ENCODE measurements at regions not wholly inside any gene's neighbourhood (a gene's known extent, or its start where the extent isn't known, plus 50 kb on each side); places are given as distances from the start of the nearest gene placed in this dataset.
A peak's percentile ranks its signal among the peaks of the same experiment; 100 is the strongest.

GRCh38 chr4:98758182-98758581 lies 99.8 kb upstream of the TSPAN5 start:
- TF ChIP-seq CTCF (IDR thresholded peaks at IDR 0.05; ENCODE audit: low read depth, low read length): no peak

GRCh38 chr4:98754736-98755135 lies 96.3 kb upstream of the TSPAN5 start:
- Histone ChIP-seq H3K9me3 (ENCODE audit: severe bottlenecking) (no peaks in the 10 kb centered on the region), H3K27me3 (ENCODE audit: insufficient read depth, low read depth, severe bottlenecking) (no peaks in the 10 kb centered on the region), H3K4me3 (ENCODE audit: low read depth, low read length) (no peak overlapping the region), H3K36me3 (no peaks in the 10 kb centered on the region), H3K27ac (no peak overlapping the region)
- no peak for TF ChIP-seq CTCF (IDR thresholded peaks at IDR 0.05; ENCODE audit: low read depth, low read length)
- no peak for DNase-seq

More at GRCh38 chr4:98758182-98758581, 99.8 kb upstream of the TSPAN5 start:
- no peak overlapping the region for H3K4me3 ChIP-seq (ENCODE audit: low read depth, low read length)
- no peak for DNase-seq
- no peaks in the 10 kb centered on the region for H3K36me3 ChIP-seq
- H3K27me3 ChIP-seq (ENCODE audit: insufficient read depth, low read depth, severe bottlenecking): no peaks in the 10 kb centered on the region
- H3K27ac ChIP-seq: no peak overlapping the region
- H3K9me3 ChIP-seq (ENCODE audit: severe bottlenecking): no peaks in the 10 kb centered on the region

DNA sequence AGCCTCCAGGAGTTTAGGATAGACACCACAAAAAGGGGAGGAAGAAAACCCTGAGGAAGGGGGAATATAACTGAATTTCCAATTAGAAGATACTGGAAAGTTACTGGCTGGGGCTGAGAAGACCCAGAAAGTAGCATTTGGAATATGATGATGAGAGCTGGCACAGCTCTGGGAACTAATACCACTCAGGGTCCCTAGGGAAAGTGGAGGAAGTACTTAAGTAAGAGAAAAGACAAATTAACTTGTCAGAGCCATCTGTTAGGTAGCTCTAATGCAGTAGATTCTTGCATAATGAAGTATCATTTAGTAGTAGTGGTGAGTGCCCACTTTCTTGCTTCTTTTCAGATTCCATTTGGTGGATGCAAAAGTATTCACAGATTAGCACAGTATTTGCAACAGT lies 90.8 kb upstream of the TSPAN5 start:
- DNase-seq: no peak
- H3K36me3 ChIP-seq: no peaks in the 10 kb centered on the region
- no peaks in the 10 kb centered on the region for H3K27me3 ChIP-seq (ENCODE audit: insufficient read depth, low read depth, severe bottlenecking)
- H3K9me3 ChIP-seq (ENCODE audit: severe bottlenecking): no peaks in the 10 kb centered on the region
- no peak for TF ChIP-seq CTCF (IDR thresholded peaks at IDR 0.05; ENCODE audit: low read depth, low read length)
- H3K27ac ChIP-seq: no peak overlapping the region
- H3K4me3 ChIP-seq (ENCODE audit: low read depth, low read length): no peak overlapping the region

- Histone ChIP-seq H3K27me3 (ENCODE audit: insufficient read depth, low read depth, severe bottlenecking) (no peaks in the 10 kb centered on the region), H3K4me3 (ENCODE audit: low read depth, low read length) (no peak overlapping the region), H3K9me3 (ENCODE audit: severe bottlenecking) (no peaks in the 10 kb centered on the region), H3K27ac (no peak overlapping the region), H3K36me3 (no peaks in the 10 kb centered on the region)
- no peak for DNase-seq
- TF ChIP-seq CTCF (IDR thresholded peaks at IDR 0.05; ENCODE audit: low read depth, low read length): no peak
Measured at GRCh38 chr4:98748609-98749008, 90.2 kb upstream of the TSPAN5 start.

DNA sequence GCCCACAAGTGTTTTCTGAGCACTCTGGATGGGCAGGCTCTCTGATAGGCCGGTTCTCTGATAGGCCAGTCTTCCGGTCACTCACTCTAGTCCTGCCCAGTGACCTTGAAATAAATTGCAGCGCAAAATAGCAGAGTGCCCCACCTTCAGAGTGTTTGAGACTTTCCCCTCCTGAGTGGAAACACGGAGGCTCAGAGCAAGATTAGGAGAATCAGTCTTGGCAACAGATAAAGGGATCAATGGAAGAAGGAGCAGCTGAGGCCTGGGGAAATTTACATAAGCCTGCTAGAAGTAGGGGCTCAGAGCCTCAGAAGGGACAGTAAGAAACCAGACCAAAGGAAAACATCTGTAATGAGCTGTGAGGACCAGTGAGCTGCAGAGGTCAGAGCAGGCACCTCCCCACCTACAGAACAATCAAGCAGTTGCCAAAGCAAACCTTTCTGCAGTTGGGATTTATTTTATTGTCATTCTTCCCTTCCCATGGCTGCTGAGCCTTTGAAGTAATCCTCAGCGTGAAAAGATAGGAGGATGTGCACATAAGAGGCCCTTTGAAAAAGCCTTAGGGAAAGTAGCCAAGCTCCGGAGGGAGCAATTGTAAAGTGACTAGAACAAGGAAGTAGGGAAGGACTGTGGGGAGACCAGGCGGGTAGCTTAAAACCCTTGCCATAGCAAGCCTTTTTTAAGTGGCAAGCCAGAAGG lies 89.1 kb upstream of the TSPAN5 start:
- Histone ChIP-seq H3K4me3 (ENCODE audit: low read depth, low read length) (no peak overlapping the region), H3K36me3 (no peaks in the 10 kb centered on the region), H3K27ac (peak overlapping the region; percentile 46), H3K27me3 (ENCODE audit: insufficient read depth, low read depth, severe bottlenecking) (no peaks in the 10 kb centered on the region), H3K9me3 (ENCODE audit: severe bottlenecking) (no peaks in the 10 kb centered on the region)
- TF ChIP-seq CTCF (IDR thresholded peaks at IDR 0.05; ENCODE audit: low read depth, low read length): no peak
- peak; percentile 71 for DNase-seq

DNA sequence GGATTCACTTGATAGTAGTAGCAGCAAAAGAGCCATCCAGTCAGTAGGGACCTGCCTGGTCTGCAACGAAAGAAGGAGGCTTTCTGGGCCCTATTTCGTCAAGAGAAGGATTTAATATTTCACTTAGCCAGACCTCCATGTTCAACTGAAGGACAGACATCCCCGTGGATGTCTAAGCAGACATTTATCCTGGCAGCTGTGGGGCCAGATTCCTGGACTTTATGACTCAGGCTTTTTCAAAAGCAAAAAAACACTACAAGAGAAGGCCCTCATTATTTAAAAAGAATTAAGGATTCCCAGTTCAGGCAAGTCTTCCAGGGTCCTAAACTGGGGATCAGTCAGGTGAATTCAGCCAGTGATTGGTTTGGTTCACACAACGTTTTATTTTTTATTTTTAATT lies 88.5 kb upstream of the TSPAN5 start:
- no peak for TF ChIP-seq CTCF (IDR thresholded peaks at IDR 0.05; ENCODE audit: low read depth, low read length)
- Histone ChIP-seq H3K9me3 (ENCODE audit: severe bottlenecking) (no peaks in the 10 kb centered on the region), H3K27me3 (ENCODE audit: insufficient read depth, low read depth, severe bottlenecking) (no peaks in the 10 kb centered on the region), H3K27ac (no peak overlapping the region), H3K4me3 (ENCODE audit: low read depth, low read length) (no peak overlapping the region), H3K36me3 (no peaks in the 10 kb centered on the region)
- no peak for DNase-seq

Measured in WERI-Rb-1 (cell line).